ENCODE measurements at regions not wholly inside any gene's neighbourhood (a gene's known extent, or its start where the extent isn't known, plus 50 kb on each side); places are given as distances from the start of the nearest gene placed in this dataset.
A peak's percentile ranks its signal among the peaks of the same experiment; 100 is the strongest.
"Not testable (repeated sequence)": the region's sequence is repeated elsewhere in the genome, so short reads cannot be mapped to it uniquely, and the experiment has no call there.

GRCh38 chr2:117359266-117359914, 455.1 kb upstream of the DDX18 start:
- DNase-seq, result no peak

GRCh38 chr2:117360586-117360985, 453.9 kb upstream of the DDX18 start:
- no peak for DNase-seq

DNA sequence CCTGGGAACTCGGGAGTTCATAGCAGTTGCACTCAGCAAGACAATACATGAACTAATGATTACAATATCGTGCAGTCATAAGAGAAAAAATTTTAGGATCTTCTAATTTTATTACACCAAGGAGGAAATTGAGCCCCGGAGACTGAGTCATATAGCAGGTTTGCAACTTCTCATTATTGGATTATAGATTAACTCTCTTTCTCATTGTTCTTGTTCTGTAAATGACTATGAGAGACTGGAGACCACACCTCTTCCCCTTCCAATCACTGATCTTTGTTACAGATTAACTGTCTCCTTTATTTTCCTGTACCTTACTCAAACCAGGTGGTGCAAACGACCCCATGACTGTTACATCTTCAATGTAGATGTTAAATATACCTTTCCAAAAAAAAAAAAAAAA, 435.8 kb upstream of the DDX18 start:
- DNase-seq, result no peak

DNA sequence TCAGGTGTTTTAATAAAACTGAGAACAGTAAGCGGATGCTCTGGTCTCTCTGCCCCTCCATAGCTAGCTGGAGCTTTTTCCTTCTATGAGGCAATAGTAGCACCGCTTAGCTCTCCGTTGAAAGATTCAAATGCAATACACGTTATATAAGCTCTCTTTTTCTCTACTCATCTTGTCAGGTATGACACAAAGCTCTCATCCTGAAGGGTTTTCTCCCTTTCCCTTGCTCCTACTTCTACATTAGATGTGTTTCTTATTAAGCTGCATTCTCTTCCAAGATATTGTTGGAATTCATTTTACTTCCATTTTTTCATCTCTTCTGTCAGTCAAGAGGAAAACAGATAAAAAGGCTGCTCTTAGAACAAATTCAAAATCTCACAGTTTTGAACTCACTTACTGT, 434.6 kb upstream of the DDX18 start:
- no peak for DNase-seq

DNA sequence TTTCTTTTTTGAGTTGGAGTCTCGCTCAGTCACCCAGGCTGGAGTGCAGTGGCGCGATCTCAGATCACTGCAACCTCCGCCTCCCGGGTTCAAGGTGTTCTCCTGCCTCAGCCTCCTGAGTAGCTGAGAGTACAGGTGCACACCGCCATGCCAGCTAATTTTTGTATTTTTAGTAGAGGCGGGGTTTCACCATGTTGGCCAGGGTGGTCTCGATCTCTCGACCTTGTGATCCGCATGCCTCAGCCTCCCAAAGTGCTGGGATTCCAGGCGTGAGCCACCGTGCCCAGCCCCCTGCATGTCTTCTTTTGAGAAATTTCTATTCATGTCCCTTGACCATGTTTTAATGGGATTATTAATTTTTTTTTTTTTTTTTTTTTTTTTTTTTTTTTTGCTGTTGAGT, 430.5 kb upstream of the DDX18 start:
- DNase-seq, result not testable (repeated sequence)

GRCh38 chr2:117396161-117396560, 418.3 kb upstream of the DDX18 start:
- no peak for DNase-seq

GRCh38 chr2:117401582-117401981, 412.9 kb upstream of the DDX18 start:
- no peak for DNase-seq

- DNase-seq, result no peak
Measured at GRCh38 chr2:117406443-117406842, 408.0 kb upstream of the DDX18 start.

GRCh38 chr2:117407746-117408145, 406.7 kb upstream of the DDX18 start:
- DNase-seq, result no peak

GRCh38 chr2:117409443-117409842, 405.0 kb upstream of the DDX18 start:
- DNase-seq, result no peak

DNA sequence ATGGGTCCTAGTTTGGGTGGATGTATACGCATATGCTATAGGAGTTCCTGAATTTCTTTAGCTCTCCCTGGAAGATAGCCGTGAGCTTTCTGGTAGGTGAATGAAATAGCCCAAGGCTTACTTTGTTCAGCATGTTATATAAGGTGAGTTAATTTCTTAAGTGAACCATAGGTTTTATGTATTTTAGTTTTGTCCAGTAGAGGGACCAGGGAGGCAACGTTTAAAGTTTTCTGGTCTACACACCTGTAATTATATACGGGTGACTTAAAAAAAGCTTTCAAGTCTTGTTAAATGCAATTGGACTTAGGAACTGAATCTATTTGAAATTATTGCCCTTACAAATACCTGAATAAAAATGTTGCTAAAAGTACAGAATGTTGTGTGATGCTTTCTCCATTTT, 402.5 kb upstream of the DDX18 start:
- no peak for DNase-seq

DNA sequence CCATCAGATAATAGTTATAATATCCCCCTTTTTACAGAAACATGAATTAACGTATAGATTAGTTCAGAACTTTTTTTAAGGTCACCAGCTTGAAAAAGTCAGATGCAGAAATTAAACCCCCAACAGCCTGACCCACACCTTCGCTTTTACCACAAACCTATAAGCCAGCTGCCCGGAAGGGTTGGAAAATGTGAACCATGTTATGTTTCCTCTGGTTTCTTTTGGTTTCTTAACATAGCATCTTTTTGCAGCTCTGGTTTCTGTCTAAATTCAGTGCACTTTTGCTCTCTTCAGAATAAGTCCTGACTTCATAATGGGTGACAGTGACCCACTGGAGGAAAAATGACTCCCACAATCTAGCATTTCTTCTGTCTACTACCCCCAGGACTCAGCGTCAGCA, 381.7 kb upstream of the DDX18 start:
- DNase-seq, result no peak

DNA sequence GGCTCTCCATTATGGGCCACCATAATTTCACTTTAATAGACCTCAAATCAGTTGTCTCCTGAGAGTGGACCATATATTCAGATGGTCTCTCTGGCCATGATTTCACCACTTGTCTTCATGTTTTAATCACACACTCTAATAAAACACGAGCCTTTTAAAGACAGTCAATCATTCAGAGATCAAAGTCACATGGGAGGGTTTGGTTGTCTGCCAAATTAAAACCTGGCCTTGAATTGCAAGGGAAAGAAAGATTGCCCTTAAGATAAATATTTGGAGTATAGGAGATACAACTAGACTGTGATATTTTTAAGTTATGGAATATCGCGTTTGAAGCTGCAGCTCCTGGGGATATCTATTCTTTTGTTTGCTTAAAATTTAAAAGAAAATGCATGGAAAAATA, 377.8 kb upstream of the DDX18 start:
- DNase-seq, result no peak

GRCh38 chr2:117470311-117471095, 344.0 kb upstream of the DDX18 start:
- DNase-seq, result peak; percentile 1 to 31 (median 12)

- DNase-seq, result no peak
Measured at GRCh38 chr2:117481608-117482007, 332.9 kb upstream of the DDX18 start.

DNA sequence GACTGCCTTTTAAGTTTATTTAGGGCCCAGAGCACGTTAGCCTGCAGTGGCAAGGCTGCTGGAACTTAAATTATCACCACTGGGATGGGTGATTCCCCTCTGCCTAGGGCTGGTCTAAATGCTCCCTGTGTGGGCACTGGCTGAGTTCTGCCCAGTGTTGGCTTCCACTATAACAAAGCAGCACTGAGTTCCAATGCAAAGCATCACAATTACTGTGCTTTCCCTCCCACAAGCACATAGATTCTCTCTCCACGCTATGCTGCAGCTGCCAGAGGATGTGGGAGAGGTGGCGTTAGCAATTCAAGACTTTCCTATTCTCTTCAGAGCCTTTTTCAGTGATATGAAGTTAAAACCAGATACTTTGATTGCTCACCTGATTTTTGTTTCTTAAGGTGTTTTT, 328.9 kb upstream of the DDX18 start:
- no peak for DNase-seq

- DNase-seq, result no peak
Measured at GRCh38 chr2:117486081-117486480, 328.4 kb upstream of the DDX18 start.

DNA sequence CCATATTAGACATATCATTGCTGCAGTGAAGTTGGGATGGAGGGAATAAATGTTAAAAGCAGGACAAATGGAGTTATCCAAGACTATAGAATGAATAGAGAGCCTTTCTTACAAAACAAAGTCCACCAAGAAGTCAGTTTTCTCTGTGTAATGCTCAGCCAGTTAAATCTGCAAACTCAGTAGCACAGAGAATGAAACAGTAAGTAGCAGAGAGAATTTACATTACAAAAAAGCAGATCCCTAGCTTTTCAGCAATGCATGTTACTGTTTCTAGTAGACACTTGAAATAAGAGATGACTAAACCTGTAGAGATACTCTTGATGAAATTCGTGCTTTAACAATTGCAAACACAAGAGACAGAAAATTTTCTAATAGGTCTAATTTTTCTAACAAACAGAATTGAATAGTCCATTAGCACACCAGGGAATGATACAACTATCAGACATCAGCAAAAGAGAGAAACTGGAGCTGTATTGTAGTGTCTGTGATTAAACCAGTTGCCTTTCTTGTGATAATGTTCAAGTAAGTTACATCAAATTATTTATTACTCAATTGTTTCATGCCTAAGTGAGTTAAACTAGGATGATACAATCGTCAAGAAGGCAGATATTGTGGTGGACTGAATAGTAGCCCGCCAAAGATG, 322.2 kb upstream of the DDX18 start:
- no peak for DNase-seq

DNA sequence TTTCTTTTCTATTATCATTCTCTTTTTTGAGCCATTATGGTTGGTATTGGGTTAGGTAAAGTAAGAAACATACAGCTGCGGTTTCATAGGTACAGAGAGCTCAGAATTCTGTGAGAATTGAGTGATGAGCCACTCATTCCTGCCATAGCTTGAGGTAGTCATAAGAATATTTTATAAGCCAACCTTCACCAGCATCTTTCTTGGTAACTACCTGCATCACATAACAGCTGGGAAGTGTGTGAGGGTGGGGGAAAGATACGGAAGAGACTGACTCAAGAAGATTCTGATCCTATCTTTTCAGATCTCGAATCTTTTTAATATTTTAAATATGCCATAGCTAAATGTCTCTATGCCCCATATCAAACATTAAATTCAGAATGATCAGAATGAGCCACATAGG, 313.8 kb upstream of the DDX18 start:
- DNase-seq, result no peak

GRCh38 chr2:117502121-117502520, 312.4 kb upstream of the DDX18 start:
- peak in 1 of 3 donors; percentile 3 for DNase-seq

DNA sequence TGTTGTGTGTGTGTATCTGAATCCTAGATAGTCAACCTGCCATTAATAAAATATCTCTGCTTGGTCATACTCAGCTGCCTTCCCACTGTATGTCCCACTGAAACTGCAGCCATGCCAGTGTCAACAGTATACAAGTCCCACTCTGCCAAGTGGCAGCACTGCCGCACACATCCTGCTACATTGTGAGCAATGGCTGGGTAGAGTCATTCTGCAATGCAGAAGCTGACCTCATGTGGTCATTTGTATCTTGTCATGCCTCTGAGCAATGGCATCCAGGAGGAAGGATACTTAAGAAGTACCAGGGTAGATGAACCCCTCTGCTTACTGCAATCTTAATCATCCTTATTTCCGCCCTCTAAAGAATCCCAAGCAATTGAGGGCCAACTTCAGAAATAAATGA, 302.2 kb upstream of the DDX18 start:
- no peak for DNase-seq

DNA sequence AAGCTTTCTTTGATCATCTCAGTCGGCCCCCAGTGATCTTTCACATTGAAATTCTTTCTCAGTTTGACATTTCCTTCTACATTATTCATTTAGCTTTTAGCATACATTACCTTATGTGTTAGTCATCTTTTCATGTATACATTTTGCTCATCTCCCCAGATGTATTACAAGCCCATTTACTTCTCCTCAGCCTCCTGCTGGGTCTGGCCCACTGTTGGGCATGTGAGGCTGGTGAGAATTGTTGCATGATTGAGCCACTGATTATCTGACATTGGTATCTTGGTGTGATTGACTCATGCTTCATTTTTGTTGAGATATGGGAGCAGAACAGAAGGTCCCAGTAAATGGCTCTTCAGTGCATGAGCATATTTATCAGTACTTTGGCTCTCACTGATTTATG, 300.1 kb upstream of the DDX18 start:
- no peak for DNase-seq

- DNase-seq, result no peak
Measured at GRCh38 chr2:117519238-117519637, 295.3 kb upstream of the DDX18 start.
